GM12878 (cell line): ENCODE measurements at regions not wholly inside any gene's neighbourhood (a gene's known extent, or its start where the extent isn't known, plus 50 kb on each side); places are given as distances from the start of the nearest gene placed in this dataset.

Experiments used
- ATAC-seq: fragments of 200-7000 bp; cut with Tn5 transposase; 3 replicates; pipeline ENCODE4 v1.9.1; 2020; ENCODE audit warnings: mild to moderate bottlenecking, moderate library complexity
- BruUV-seq: library from RNA; stranded (reverse); fragments of 400-500 nt; replicated peaks from 2 replicates; lab custom pipeline; 2021; lab: Mats Ljungman, UMichigan
- CTCF ChIA-PET: fragments of 300-600 bp; sonication (Branson Sonifier 250); formaldehyde crosslinking; extraction: SDS; loops from one replicate; lab custom pipeline; 2021; ENCODE audit warnings: inconsistent platforms; lab: Yijun Ruan, JAX
- POLR2A ChIA-PET: fragments of 350-600 bp; formaldehyde crosslinking; extraction: SDS; loops from one replicate; lab custom pipeline; 2021; ENCODE audit warnings: inconsistent platforms; lab: Charles Lee
- RAD21 ChIA-PET: fragments of 300-600 bp; sonication (Branson Sonifier 250); formaldehyde crosslinking; loops from one replicate; lab custom pipeline; 2023; ENCODE audit warnings: antibody characterized with exemption; ENCODE audit not compliant: unreplicated experiment; lab: Charles Lee
- SMC1A ChIA-PET: fragments of 300-600 bp; sonication (Branson Sonifier 250); formaldehyde crosslinking; loops from one replicate; lab custom pipeline; 2023; ENCODE audit not compliant: unreplicated experiment, uncharacterized antibody; lab: Charles Lee
- DNase-seq: peaks from one replicate; pipeline ENCODE4 v3.0.0-alpha.2; 2011; ENCODE audit warnings: low read depth, low spot score
- FAIRE-seq: peaks from 3 replicates; lab custom pipeline; 2011; peaks lifted over from hg19 to GRCh38; lab: Jason Lieb, UNC
- H2AFZ ChIP-seq: 2 replicates; pipeline ENCODE4 v1.6.0; 2011; ENCODE audit warnings: low read depth, low read length, control low read depth; ENCODE audit not compliant: control insufficient read depth
- H3K27ac ChIP-seq: 2 replicates; pipeline ENCODE4 v1.5.1; 2011; ENCODE audit warnings: control low read depth; ENCODE audit not compliant: control insufficient read depth, insufficient read depth
- H3K27me3 ChIP-seq, 2 experiments: replicated peaks in 1 of 2; 2 replicates each; pipeline versions ENCODE4 v1.6.0 to v1.6.1; 2011; ENCODE audit warnings: low read length in 1 of 2; ENCODE audit not compliant: control insufficient read depth in 2 of 2, insufficient read depth in 2 of 2
- H3K36me3 ChIP-seq, 2 experiments: 2 replicates each; pipeline ENCODE4 v1.5.1; 2011; ENCODE audit warnings: low read length in 1 of 2; ENCODE audit not compliant: control insufficient read depth in 2 of 2, insufficient read depth in 2 of 2
- H3K4me1 ChIP-seq: 2 replicates; pipeline ENCODE4 v1.6.1; 2011; ENCODE audit warnings: mild to moderate bottlenecking, low read length, moderate library complexity, mixed read lengths; ENCODE audit not compliant: control insufficient read depth, insufficient read depth
- H3K4me2 ChIP-seq: 2 replicates; pipeline ENCODE4 v1.6.0; 2011; ENCODE audit warnings: control low read depth; ENCODE audit not compliant: control insufficient read depth, insufficient read depth
- H3K4me3 ChIP-seq: fragments of 200-600 bp; sonication (generic); 2 replicates; pipeline ENCODE4 v1.5.1; 2016
- H3K79me2 ChIP-seq: 2 replicates; pipeline ENCODE4 v1.6.0; 2011; ENCODE audit warnings: low read length; ENCODE audit not compliant: control insufficient read depth, insufficient read depth
- H3K9ac ChIP-seq: 2 replicates; pipeline ENCODE4 v1.8.0; 2011; ENCODE audit warnings: low read length, control low read depth, mixed read lengths; ENCODE audit not compliant: control insufficient read depth, insufficient read depth
- H3K9me3 ChIP-seq: replicated peaks from 3 replicates; pipeline ENCODE4 v1.5.1; 2011; ENCODE audit warnings: mild to moderate bottlenecking, low read length; ENCODE audit not compliant: control insufficient read depth, insufficient read depth
- H4K20me1 ChIP-seq: 2 replicates; pipeline ENCODE4 v1.6.0; 2011; ENCODE audit not compliant: control insufficient read depth, insufficient read depth
- CUX1 ChIP-seq: IDR thresholded peaks from 2 replicates; pipeline ENCODE4 v1.6.1; 2012; ENCODE audit warnings: improper control_type of control experiment, low read depth, low read length; ENCODE audit not compliant: insufficient replicate concordance
- E2F4 ChIP-seq: IDR thresholded peaks from 2 replicates; pipeline ENCODE4 v1.6.1; 2012; ENCODE audit warnings: low read depth, low read length, improper control_type of control experiment
- FOS ChIP-seq: IDR thresholded peaks from 3 replicates; pipeline ENCODE4 v1.6.1; 2011; ENCODE audit warnings: borderline replicate concordance; ENCODE audit not compliant: insufficient read length; ENCODE audit errors: extremely low read depth
- KDM1A ChIP-seq: fragments of 200-600 bp; sonication (generic); IDR thresholded peaks from 2 replicates; pipeline ENCODE4 v1.6.1; 2016; ENCODE audit warnings: borderline replicate concordance
- MEF2A ChIP-seq: IDR thresholded peaks from 2 replicates; pipeline ENCODE4 v1.6.1; 2011; ENCODE audit warnings: low read depth, mild to moderate bottlenecking, low read length, moderate library complexity; ENCODE audit not compliant: insufficient read depth
- POLR2A ChIP-seq: IDR thresholded peaks from 2 replicates; pipeline ENCODE4 v1.6.1; 2011; ENCODE audit warnings: low read depth, mild to moderate bottlenecking, low read length
- STAT3 ChIP-seq: IDR thresholded peaks from 2 replicates; pipeline ENCODE4 v1.6.1; 2011; ENCODE audit warnings: low read depth, low read length, improper control_type of control experiment
- TAF1 ChIP-seq: IDR thresholded peaks from 2 replicates; pipeline ENCODE4 v1.6.1; 2011; ENCODE audit warnings: mild to moderate bottlenecking, low read depth, low read length, borderline replicate concordance
- WGBS: methylation state at CpG from one replicate; pipeline ENCODE4 v1.1.6; 2016; ENCODE audit warnings: low lambda C conversion rate; ENCODE audit not compliant: insufficient replicate concordance, insufficient coverage; ENCODE audit errors: missing lambda C conversion rate; 5-methylcytosine and 5-hydroxymethylcytosine counted together
- in situ Hi-C: fragments of 300-500 bp; cut with MboI; formaldehyde crosslinking; loops from 9 replicates; pipeline ENCODE4 v1.14.3; 2018; ENCODE audit warnings: mixed read lengths
- intact Hi-C: fragments of 100-400 bp; cut with micrococcal nuclease; formaldehyde crosslinking; loops from one replicate; pipeline ENCODE4 v1.14.2; 2022; ENCODE audit not compliant: unreplicated experiment
- TF ChIP-seq, protein P1 (sequence below): IDR thresholded peaks from 2 replicates; pipeline ENCODE4 v1.6.1; 2011; ENCODE audit warnings: low read depth, mild to moderate bottlenecking, low read length, moderate library complexity, borderline replicate concordance; ENCODE audit errors: extremely low read depth

DNA sequence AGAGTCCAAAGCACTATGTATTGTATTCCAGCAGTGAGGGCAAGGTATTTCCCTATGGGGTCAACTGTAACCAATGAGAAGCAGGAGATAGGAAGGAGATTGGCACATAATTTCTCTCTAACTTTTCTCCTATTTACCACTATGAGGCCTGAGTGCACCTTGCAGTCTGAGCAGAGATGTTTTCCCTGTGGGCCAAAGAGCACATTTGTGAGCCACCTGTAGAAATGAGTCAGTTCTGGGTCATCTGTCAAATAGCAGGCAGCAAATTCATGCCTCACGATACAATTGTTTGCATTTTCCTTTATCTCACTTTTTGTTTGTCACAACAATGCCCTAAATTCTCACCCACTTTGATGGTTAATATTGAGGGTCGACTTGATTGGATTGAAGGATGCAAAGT, 547.2 kb upstream of the NCAM2 start:
- ChIA-PET SMC1A (no interaction called here), CTCF (interaction anchor here (1.3 kb wide), 1 partner anchor 8 kb away, joined by 6 read pairs; no protein-coding TSS in a partner anchor), POLR2A (no interaction called here), RAD21 (no interaction called here)
- 0% methylated on average over 2 of the region's 2 CpGs for WGBS
- H3K4me3 ChIP-seq = no peak overlapping the region
- H3K4me2 ChIP-seq = no peak overlapping the region
- no peak for FAIRE-seq
- H3K9me3 ChIP-seq = no peaks in the 10 kb centered on the region
- intact Hi-C loops (no loop called here), in situ Hi-C loops (no loop called here)
- TF ChIP-seq POLR2A (no peak), KDM1A (no peak), STAT3 (no peak), CUX1 (no peak), TAF1 (no peak), MEF2A (no peak), FOS (no peak), E2F4 (no peak)
- TF ChIP-seq, protein P1, sequence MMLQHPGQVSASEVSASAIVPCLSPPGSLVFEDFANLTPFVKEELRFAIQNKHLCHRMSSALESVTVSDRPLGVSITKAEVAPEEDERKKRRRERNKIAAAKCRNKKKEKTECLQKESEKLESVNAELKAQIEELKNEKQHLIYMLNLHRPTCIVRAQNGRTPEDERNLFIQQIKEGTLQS = no peak
- no peak overlapping the region for H3K27ac ChIP-seq
- BruUV-seq = no TSS peak
- no peaks in the 10 kb centered on the region for H3K4me1 ChIP-seq
- no peak for DNase-seq
- H3K9ac ChIP-seq = no peak overlapping the region
- H4K20me1 ChIP-seq = no peaks in the 10 kb centered on the region
- H2AFZ ChIP-seq = no peak overlapping the region
- H3K79me2 ChIP-seq = no peaks in the 10 kb centered on the region
- no peaks in the 10 kb centered on the region for H3K27me3 ChIP-seq
- no peak for ATAC-seq
- H3K36me3 ChIP-seq = no peaks in the 10 kb centered on the region
